Endothelial cell of hepatic sinusoid (primary cell): ENCODE measurements at regions not wholly inside any gene's neighbourhood (a gene's known extent, or its start where the extent isn't known, plus 50 kb on each side); places are given as distances from the start of the nearest gene placed in this dataset.

Experiments
- in situ Hi-C: cut with HindIII; loops from 2 replicates; pipeline ENCODE4 v1.10.0; 2017; ENCODE audit warnings: low sequenced_read_pairs

DNA sequence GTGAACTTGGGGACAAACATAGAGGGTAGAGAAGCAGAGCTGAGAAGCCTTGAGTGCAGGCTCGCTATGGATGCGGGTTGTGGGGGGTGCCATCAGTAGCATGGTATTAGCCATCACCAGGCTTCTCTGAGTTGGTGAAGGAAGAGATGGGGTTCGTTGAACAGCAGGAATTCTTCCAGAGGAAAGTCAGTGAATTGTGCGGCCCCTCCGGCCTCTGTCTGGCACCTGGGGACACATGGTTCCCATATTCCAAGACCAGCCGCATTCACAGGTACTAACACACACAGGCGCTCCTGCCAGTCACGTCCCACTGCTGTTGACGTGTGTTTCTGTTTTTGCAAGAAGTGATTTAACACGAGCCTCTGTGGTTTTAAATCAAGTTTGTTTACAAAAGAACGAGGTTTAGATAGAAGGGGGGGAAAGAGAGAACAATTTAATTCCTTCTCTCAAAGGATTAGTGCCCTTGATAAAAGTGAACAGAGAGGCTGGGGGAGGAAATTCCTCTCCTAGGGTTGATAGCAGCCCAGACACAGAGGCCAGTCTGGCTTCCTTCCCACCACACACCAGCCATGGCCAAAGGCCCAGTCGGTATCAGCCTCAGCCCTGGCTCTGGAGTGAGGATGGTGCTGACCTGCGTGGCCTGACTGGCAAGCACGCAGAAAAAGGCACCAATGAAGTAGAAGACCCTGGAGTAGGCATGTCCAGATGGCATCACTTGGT is 252.6 kb upstream of the IGFBP3 start:
- in situ Hi-C loops = no loop called here

DNA sequence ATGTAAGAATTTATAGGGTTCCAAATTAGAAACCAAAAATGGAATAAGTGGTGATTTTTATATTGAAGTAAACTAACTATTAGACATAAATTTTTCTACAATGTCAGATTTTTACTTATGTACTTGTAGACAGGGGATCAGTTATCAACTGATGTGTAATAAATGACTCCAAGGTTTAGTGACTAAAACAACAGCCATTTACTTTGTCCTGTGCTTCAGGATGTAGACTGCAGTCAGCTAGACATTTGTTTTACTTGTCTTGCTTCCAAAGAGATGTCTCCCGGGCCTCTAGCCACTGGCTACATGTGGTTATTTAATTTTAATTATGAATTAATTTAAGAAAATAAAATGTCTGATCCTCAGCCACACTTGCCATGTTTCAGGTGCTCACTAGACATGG is 249.7 kb upstream of the IGFBP3 start:
- in situ Hi-C loops = no loop called here

DNA sequence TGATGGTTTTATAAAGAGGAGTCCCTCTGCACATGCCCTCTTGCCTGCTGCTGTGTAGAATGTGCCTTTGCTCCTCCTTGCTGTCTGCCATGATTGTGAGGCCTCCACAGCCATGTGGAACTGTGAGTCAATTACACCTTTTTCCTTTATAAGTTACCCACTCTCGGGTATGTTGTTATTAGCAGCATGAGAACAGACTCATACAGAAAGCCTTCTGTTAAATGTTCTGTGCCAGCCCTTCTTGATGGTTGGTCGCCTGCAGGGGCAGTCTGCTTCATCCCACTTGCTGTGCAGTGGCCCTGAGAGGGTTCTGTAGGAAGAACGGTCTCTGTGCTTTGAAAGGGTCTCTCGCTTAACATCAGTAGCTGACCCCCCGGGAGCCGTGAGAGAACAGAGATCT is 248.9 kb upstream of the IGFBP3 start:
- in situ Hi-C loops = no loop called here

DNA sequence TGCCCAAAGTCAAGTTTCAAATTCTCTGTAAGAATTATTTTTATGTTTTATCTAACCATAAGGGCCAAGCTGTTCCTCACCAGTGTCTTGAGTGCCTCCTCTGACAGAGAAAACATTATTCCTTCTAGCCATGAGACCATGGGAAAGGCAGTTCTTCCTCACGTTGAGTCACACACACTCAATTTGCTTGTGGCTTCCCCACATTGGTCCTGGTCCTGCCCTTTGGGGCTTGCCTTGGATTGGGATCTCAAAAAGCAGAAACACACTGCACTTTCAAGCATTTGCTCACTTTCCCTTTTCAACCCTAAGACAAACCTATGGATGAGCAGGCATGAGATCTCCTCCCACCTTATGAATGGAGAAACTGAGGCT is 248.3 kb upstream of the IGFBP3 start:
- in situ Hi-C loops = no loop called here

DNA sequence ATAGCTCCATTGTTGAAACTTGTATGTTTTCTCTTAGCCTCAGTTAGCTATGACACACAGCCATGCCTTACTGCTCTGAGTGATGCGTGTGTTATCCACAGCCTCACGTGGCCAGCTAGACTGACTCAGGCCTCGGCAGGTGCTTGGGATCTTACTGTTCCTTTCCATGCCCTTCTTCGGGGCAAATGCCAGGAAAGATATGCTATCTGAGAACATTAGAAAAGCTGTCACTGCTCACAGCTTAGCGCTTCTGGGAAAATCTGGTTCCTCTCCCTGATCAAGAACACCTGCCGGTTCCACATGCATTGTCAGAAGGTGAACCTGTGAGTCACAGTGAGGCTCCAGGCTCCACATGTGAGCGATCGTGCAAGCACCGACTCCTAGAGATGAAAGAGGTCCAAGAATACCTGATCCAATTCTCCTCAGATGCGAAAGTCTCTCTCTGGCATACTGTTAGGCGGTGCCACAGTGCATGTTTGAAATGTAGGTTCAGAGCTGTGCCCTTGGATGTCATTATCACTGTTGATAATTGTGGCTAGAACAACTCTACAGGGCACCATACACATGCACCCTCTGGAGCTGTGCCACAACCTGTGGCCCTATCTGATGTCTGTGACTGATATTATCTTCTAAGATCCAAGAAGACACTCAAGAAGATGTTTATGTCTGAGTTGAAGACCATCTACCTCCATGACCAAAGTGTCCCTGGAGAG is 247.8 kb upstream of the IGFBP3 start:
- in situ Hi-C loops = no loop called here

DNA sequence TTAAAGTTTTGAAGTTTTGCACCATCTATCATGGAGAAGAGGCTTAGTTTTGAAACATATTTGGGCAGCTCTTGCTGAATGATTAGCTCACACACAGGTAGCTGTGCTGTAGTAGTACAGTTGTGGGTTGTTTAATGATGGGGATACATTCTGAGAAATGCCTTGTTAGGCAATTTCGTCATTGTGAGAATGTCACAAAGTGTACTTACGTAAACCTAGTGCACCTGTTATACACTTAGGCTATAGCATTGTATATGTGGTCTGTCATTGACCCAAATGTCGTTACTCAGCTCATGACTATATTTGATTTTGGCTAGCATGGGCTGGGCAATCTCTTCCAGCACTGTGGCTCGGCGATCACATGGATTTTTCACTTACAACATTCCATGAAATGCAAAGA is 247.2 kb upstream of the IGFBP3 start:
- in situ Hi-C loops = no loop called here

DNA sequence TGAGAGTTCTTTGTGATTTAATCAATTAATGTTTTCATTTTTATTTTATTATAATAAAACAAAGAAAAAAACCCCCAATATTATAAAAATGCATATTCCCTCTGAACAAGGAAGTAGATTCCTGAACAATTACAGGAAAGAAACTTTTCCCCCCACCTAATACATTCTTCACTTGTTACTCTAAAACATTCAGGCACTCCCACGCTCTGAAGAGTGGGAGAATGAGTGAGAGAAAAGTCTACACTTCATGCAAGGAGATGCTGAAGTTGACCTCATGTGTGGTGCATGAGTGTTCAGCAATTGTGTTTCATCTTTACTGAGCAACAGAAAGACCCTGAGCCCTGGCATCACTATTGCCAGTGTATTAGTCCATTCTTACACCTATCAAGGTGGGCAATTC is 244.2 kb upstream of the IGFBP3 start:
- in situ Hi-C loops = no loop called here

DNA sequence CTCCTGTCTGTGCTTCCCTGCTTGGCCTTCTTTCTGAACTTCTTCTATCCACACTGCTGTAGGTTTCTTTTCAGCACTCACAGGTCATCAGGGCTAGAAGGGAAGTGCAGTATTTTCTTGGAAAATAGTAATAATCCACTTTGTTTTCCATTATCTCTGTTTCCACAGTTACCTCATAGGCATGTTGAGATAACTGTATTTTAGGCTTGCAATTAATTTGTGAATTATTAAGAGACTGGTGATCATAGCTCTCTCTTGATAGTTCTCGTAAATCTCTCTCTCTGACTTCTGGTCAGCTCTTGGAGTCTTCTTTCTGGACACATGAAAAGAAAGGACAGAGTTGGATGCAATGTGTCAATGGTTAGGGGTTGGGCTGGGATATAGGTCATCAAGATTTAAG is 243.6 kb upstream of the IGFBP3 start:
- in situ Hi-C loops = no loop called here

DNA sequence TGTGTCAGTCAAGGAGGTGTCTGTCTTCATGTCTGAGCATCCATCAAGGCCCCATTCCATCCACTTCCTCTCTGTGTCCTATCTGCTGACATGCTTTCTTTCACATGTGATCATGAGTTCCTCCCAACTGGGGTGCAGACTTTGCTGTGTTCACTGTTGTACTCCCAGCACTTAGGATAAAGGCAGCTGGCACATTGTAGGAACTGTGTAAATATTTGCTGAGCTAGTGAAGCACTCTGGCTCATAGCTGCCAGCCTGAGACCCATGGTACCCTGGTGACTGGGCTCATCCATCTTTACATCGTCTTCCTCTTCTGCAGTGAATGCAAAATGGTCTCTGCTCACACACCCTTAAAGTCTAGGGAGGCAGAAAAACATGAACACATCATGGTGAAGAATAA is 242.2 kb upstream of the IGFBP3 start:
- in situ Hi-C loops = no loop called here

DNA sequence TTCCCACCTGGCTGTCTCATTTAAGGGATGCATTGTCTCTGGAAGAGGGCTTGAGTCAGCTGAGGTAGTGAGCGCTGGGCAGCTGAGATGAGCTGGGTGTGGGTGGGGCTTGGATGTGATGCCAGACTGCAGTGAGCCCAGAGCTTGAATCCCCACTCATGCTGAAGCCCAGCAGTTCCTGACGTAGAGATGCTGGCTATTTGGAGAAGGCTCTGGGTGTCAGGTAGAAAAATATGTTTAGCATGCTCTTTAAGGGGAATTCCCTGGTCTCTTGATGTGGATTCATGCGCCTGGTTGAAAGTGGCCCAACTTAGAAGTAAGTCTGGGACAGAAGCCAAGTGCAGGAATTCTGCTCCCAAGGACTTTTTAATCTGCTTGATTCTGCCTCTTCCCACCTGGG is 241.5 kb upstream of the IGFBP3 start:
- in situ Hi-C loops = no loop called here

DNA sequence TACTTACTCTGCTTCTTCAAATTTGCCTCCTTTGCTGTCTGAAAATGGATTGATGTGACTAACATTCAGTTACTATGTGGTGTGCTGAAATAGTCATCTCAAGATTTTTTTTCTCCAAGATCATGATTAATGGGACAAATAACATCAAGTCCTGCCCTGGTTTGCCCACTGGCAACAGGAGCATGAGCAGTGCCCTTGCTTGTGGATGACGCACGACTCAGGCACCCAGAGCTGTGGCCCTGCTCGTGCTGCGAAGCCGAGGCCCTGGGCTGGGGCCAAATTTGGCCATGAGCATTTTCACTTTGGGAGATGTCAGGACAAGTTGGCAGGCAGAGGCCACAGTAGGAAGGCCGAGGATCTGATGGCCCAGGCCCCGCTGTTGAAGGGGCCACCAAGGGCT is 239.8 kb upstream of the IGFBP3 start:
- in situ Hi-C loops = no loop called here

DNA sequence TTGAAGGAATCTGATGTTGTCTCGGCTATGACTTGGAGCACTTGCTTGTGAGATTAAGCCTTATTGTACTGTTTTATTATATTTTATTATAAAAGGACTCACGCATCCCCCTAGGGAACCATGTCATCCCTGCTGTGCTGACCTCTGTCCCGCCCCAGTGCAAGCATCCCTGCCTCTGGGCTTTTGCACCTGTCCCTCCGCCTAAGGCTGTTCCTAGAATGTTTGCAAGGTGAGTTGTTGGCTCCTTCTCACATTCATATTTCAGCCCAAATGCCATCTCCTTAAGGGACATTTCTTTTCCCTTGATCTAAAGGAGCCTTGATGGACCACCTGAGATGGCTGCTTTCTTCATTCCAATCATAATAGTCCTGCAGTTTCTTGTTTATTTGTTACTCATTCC is 236.9 kb upstream of the IGFBP3 start:
- in situ Hi-C loops = no loop called here

DNA sequence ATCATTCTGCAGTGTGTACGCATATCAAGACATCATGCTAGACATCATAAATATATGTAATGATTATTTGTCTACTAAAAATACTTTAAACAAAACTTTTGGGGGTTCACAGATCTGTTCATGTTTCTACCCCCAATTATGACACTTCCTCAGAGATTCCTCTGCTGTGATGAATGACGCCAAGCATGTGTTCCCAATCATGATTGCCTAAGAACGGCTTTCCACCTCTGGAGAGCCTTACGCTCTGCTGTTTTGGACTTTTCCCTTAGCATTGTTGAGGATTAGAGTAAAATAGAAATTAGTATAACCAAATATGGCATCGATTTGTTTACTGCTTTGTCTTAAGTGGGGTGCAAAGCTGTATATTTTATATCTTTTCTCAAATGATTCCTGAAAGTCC is 236.3 kb upstream of the IGFBP3 start:
- in situ Hi-C loops = no loop called here

DNA sequence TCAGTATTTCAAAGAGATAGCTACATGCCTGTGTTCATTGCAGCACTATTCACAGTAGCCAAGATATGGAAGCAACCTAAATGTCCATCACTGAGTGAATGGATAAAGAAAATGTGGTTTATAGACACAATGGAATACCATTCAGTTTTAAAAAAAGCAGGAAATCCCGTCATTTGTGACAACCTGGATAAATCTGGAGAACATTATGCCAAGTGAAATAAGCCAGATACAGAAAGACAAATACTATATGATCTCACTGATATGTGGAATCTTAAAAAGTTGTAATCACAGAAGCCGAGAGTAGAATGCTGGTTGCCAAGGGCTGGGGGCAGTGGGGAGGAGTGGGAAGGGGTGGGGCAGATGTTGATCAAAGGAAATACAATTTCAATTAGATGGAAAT is 235.8 kb upstream of the IGFBP3 start:
- in situ Hi-C loops = no loop called here

DNA sequence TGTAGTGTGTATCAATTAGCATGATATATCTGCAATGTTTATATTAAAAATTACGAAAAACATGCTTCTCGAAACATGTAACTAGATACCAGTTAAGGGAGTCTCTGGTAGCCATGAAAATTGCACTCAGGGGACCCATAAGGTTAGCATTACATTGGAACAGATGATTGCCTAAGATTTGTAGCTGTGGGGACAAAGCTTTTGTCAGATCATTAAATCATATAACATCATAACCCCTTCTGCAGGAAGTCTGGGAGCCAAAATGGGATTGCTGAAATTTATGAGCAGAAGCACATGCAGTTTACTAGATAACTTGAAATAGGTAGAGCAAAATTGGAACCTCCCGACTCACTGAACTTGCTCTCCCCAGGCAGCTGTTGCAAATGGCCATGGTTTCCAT is 235.0 kb upstream of the IGFBP3 start:
- in situ Hi-C loops = no loop called here

DNA sequence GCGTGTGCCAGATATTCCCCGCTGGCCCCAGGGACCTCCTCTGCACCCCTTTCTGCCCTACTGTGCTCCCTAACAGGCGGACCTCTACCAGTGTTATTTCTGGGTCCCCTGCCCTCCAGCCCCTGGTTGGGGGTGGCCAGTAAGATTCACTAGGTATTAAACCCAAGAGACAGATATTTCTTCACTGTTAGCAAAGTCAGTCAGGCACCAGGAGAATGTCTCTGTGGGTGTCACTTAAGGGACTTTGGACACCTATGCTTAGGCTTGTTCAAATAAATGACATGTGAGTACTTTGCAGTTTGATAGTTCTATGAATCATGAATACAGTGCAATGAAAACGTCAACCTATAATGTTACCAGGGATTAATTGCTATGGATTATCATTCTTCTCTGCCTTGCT is 234.3 kb upstream of the IGFBP3 start:
- in situ Hi-C loops = no loop called here

DNA sequence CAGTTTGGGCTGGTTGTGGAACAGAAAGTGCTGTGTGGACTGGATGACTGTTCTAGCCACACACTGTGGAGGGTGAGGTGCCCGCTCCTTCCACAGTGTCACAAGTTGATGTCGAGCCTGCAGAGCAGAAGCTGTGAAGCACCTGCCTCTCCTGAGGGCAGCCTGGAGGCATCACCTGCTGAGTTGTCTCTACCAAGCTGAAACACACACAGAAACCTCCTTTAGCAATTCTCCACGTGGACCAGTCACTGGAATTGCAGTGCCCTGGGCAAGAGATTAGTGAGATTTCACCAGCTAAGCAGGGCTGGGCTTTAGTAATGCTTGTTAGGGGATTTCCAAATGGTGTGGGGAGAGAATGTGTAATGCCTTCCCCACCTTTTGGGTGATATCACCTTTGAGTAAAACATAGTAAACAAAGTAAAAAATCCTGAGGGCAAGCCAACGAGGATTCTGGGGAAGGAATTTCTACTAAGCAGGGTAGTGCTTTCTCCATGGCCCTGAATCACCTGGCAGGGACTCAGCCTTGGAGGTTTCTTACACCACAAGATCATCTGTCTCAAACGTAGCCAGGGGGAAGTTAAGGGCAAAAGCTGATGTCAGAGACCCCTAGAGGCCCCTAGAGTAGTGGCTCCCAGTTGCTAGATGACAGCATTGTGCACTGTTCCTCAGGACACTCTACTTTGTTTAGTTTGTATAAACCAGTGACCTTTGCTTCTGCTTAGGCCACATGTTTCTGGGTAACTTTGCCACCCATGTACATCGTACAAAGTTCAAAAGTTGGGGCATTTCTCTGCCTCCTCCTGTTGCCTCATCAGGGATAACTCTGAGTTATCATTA is 233.1 kb upstream of the IGFBP3 start:
- in situ Hi-C loops = no loop called here

DNA sequence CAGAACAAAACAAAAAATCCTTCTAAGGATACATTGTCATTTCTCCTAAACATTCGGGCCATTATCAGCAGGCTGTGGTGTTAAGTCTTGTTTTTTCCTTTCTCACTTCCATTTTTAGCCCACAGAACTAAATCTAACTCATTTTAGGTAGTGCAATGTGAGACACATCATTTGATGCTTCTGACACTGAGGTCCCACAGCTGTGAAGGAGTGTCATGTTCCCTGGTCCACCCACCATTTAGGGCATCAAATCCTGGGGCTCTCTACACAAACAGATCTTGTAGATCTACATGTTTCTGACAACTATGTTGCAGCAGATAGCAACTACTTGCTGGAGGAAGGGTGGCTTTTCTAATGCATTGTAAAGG is 232.5 kb upstream of the IGFBP3 start:
- in situ Hi-C loops = no loop called here

DNA sequence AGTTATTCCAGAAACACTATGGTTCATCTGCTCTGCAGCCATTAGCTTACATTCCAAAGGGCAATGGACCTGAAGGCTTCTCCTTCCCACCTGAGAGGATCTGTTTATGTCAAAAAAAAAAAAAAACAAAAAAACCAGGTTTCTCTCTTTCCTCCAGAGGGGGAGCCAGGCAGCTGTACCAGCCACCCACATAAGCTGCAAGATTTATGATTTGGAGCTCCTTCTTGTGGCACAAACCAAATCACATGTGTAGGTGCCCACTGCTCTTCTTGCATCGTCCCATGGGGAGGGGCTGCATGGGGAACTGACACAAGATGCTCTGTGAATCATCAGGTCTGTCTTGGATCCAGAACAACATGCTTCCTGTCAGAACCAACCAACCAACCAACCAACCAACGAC is 231.6 kb upstream of the IGFBP3 start:
- in situ Hi-C loops = no loop called here

DNA sequence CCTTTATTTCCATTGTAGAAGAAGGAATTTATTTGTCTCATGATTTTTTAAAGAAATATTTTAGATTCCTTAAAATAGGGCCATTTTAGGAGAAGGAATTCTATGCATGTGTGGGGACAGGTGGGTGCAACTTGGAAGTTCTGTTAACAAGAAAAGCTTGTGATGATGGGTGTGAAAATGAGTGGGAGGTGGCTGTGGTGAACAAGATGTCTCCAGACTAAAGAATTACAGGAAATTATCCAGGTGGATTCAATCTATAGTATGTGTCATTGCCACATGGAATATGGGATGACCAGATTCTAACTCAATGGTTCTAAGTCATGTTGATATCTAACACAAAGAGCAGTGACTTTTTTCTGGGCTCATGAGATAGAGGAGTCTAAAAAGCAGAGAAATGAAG is 229.6 kb upstream of the IGFBP3 start:
- in situ Hi-C loops = no loop called here

DNA sequence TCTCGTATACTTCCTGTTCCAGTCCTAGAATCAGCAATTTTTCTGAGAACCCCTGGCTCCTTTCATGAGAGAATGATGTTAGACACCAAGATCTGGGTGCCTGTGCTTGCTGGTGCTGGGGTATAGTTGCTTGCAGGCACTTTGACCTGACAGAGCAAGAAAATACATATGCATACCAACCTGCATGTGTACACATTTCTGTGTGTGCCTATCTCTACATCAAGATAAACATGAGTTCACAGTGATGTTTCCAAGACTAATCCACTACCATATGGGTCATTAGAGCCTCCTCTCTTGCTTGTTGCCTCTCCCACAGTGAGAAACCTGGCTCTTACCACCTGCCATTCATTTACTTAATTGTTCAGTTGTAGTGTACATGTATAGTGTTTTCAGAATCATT is 229.1 kb upstream of the IGFBP3 start:
- in situ Hi-C loops = no loop called here

DNA sequence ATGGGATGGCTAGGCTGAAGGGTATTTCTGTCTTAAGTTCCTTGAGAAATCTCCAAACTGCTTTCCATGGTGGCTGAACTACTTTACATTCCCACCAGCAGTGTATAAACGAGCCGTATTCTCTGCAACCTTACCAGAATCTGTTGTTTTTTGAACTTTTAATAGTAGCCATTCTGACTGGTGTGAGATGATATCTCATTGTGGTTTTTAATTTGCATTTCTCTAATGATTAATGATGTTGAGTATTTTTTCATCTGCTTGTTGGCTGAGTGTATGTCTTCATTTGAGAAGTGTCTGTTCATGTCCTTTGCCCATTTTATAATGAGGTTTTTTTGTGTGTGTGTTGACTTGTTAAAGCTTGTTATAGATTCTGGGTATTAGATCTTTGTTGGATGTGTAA is 226.8 kb upstream of the IGFBP3 start:
- in situ Hi-C loops = no loop called here
